GM19023 (cell line): ENCODE measurements at regions not wholly inside any gene's neighbourhood (a gene's known extent, or its start where the extent isn't known, plus 50 kb on each side); places are given as distances from the start of the nearest gene placed in this dataset.

Experiments
- ATAC-seq: cut with Tn5 transposase; IDR thresholded peaks from one replicate; pipeline ENCODE4 v1.9.1; 2021; ENCODE audit warnings: mild to moderate bottlenecking, moderate library complexity; ENCODE audit not compliant: unreplicated experiment

- ATAC-seq: no peak
Observed at GRCh38 chr5:110341836-110342235, 384.6 kb downstream of the TMEM232 start.

GRCh38 chr5:110342683-110343082 is 383.8 kb downstream of the TMEM232 start:
- ATAC-seq: no peak

GRCh38 chr5:110343616-110344015 is 382.9 kb downstream of the TMEM232 start:
- no peak for ATAC-seq

GRCh38 chr5:110345623-110346022 is 380.8 kb downstream of the TMEM232 start:
- ATAC-seq: no peak

- no peak for ATAC-seq
Observed at GRCh38 chr5:110346893-110347358, 379.5 kb downstream of the TMEM232 start.

GRCh38 chr5:110347781-110348180 is 378.7 kb downstream of the TMEM232 start:
- no peak for ATAC-seq

GRCh38 chr5:110351430-110351829 is 375.0 kb downstream of the TMEM232 start:
- ATAC-seq: no peak

GRCh38 chr5:110354311-110354710 is 372.2 kb downstream of the TMEM232 start:
- ATAC-seq: no peak

- ATAC-seq: no peak
Observed at GRCh38 chr5:110354915-110355644, 371.4 kb downstream of the TMEM232 start.

- no peak for ATAC-seq
Observed at GRCh38 chr5:110356677-110357076, 369.8 kb downstream of the TMEM232 start.

GRCh38 chr5:110359221-110359620 is 367.2 kb downstream of the TMEM232 start:
- ATAC-seq: no peak

- ATAC-seq: no peak
Observed at GRCh38 chr5:110361471-110361870, 365.0 kb downstream of the TMEM232 start.

GRCh38 chr5:110362261-110362660 is 364.2 kb downstream of the TMEM232 start:
- no peak for ATAC-seq

GRCh38 chr5:110366716-110367115 is 359.8 kb downstream of the TMEM232 start:
- ATAC-seq: no peak
